ENCODE measurements at regions not wholly inside any gene's neighbourhood (a gene's known extent, or its start where the extent isn't known, plus 50 kb on each side); places are given as distances from the start of the nearest gene placed in this dataset.

- no peaks in the 10 kb centered on the region for H3K9me3 Mint-ChIP-seq (ENCODE audit: insufficient read depth)
- ATAC-seq (no peak), DNase-seq (no peak)
- H3K4me3 Mint-ChIP-seq, result no peak overlapping the region
- ChIA-PET CTCF (interaction anchor here (0.9 to 4.0 kb wide), 2 partner anchors 137 to 157 kb away, joined by 3 to 27 read pairs; no protein-coding TSS in a partner anchor), POLR2A (no interaction called here)
- H3K36me3 Mint-ChIP-seq (ENCODE audit: low read depth), result no peaks in the 10 kb centered on the region
- peaks cover 5% of the 10 kb centered on the region for H3K27me3 Mint-ChIP-seq (ENCODE audit: low read depth)
- H3K27ac Mint-ChIP-seq, result no peak overlapping the region
- H3K4me1 Mint-ChIP-seq (ENCODE audit: low read depth), result no peaks in the 10 kb centered on the region
Observed at GRCh38 chr4:74534121-74534520, 89.2 kb downstream of the AREG start.

- ATAC-seq, result no peak
- CTCF ChIA-PET, result no interaction called here
- no peak overlapping the region for H3K27ac Mint-ChIP-seq
Observed at GRCh38 chr4:74534936-74535335, 90.0 kb downstream of the AREG start.

GRCh38 chr4:74535512-74535911 lies 90.6 kb downstream of the AREG start:
- ChIA-PET CTCF (no interaction called here), POLR2A (no interaction called here)
- ATAC-seq (no peak), DNase-seq (no peak)
- Mint-ChIP-seq H3K27me3 (ENCODE audit: low read depth) (peaks cover 5% of the 10 kb centered on the region), H3K9me3 (ENCODE audit: insufficient read depth) (no peaks in the 10 kb centered on the region), H3K36me3 (ENCODE audit: low read depth) (no peaks in the 10 kb centered on the region), H3K27ac (no peak overlapping the region), H3K4me1 (ENCODE audit: low read depth) (no peaks in the 10 kb centered on the region), H3K4me3 (no peak overlapping the region)

More at GRCh38 chr4:74534936-74535335, 90.0 kb downstream of the AREG start:
- DNase-seq, result no peak
- no peaks in the 10 kb centered on the region for H3K4me1 Mint-ChIP-seq (ENCODE audit: low read depth)
- no peaks in the 10 kb centered on the region for H3K36me3 Mint-ChIP-seq (ENCODE audit: low read depth)
- H3K4me3 Mint-ChIP-seq, result no peak overlapping the region
- no peaks in the 10 kb centered on the region for H3K9me3 Mint-ChIP-seq (ENCODE audit: insufficient read depth)
- POLR2A ChIA-PET, result no interaction called here
- peaks cover 5% of the 10 kb centered on the region for H3K27me3 Mint-ChIP-seq (ENCODE audit: low read depth)

GRCh38 chr4:74536557-74536956 lies 91.6 kb downstream of the AREG start:
- ChIA-PET CTCF (no interaction called here), POLR2A (no interaction called here)
- H3K4me1 Mint-ChIP-seq (ENCODE audit: low read depth), result no peaks in the 10 kb centered on the region
- DNase-seq (no peak), ATAC-seq (no peak)
- H3K9me3 Mint-ChIP-seq (ENCODE audit: insufficient read depth), result no peaks in the 10 kb centered on the region
- no peaks in the 10 kb centered on the region for H3K36me3 Mint-ChIP-seq (ENCODE audit: low read depth)
- peaks cover 5% of the 10 kb centered on the region for H3K27me3 Mint-ChIP-seq (ENCODE audit: low read depth)
- H3K4me3 Mint-ChIP-seq, result no peak overlapping the region
- no peak overlapping the region for H3K27ac Mint-ChIP-seq

GRCh38 chr4:74537459-74537858 lies 92.5 kb downstream of the AREG start:
- no peak for ATAC-seq
- DNase-seq, result no peak
- H3K9me3 Mint-ChIP-seq (ENCODE audit: insufficient read depth), result no peaks in the 10 kb centered on the region
- CTCF ChIA-PET, result interaction anchor here (2.7 kb wide), 1 partner anchor 134 kb away, joined by 8 read pairs; no protein-coding TSS in a partner anchor
- H3K4me1 Mint-ChIP-seq (ENCODE audit: low read depth), result no peaks in the 10 kb centered on the region
- no peak overlapping the region for H3K27ac Mint-ChIP-seq
- H3K27me3 Mint-ChIP-seq (ENCODE audit: low read depth), result peaks cover 5% of the 10 kb centered on the region
- no peak overlapping the region for H3K4me3 Mint-ChIP-seq
- H3K36me3 Mint-ChIP-seq (ENCODE audit: low read depth), result no peaks in the 10 kb centered on the region
- POLR2A ChIA-PET, result no interaction called here

- DNase-seq, result no peak
- Mint-ChIP-seq H3K4me1 (ENCODE audit: low read depth) (peaks cover 5% of the 10 kb centered on the region), H3K27ac (no peak overlapping the region), H3K9me3 (ENCODE audit: insufficient read depth) (no peaks in the 10 kb centered on the region), H3K27me3 (ENCODE audit: low read depth) (peaks cover 5% of the 10 kb centered on the region), H3K4me3 (no peak overlapping the region), H3K36me3 (ENCODE audit: low read depth) (no peaks in the 10 kb centered on the region)
- ChIA-PET POLR2A (no interaction called here), CTCF (interaction anchor here (2.7 kb wide), 1 partner anchor 132 kb away, joined by 8 read pairs; no protein-coding TSS in a partner anchor)
- no peak for ATAC-seq
Observed at GRCh38 chr4:74539044-74539790, 94.3 kb downstream of the AREG start.

- POLR2A ChIA-PET, result no interaction called here
- no peak for DNase-seq
Observed at GRCh38 chr4:74540193-74540592, 95.3 kb downstream of the AREG start.

GRCh38 chr4:74541667-74542066 lies 96.7 kb downstream of the AREG start:
- Mint-ChIP-seq H3K4me1 (ENCODE audit: low read depth) (peaks cover 5% of the 10 kb centered on the region), H3K36me3 (ENCODE audit: low read depth) (no peaks in the 10 kb centered on the region), H3K4me3 (no peak overlapping the region), H3K9me3 (ENCODE audit: insufficient read depth) (no peaks in the 10 kb centered on the region), H3K27me3 (ENCODE audit: low read depth) (peaks cover 5% of the 10 kb centered on the region), H3K27ac (no peak overlapping the region)
- ATAC-seq (no peak), DNase-seq (no peak)
- ChIA-PET CTCF (interaction anchor here (1.8 kb wide), 1 partner anchor 10 kb away, joined by 5 read pairs; no protein-coding TSS in a partner anchor), POLR2A (no interaction called here)

More at GRCh38 chr4:74540193-74540592, 95.3 kb downstream of the AREG start:
- CTCF ChIA-PET, result interaction anchor here (1.8 kb wide), 1 partner anchor 8 kb away, joined by 5 read pairs; no protein-coding TSS in a partner anchor
- Mint-ChIP-seq H3K9me3 (ENCODE audit: insufficient read depth) (no peaks in the 10 kb centered on the region), H3K27me3 (ENCODE audit: low read depth) (peaks cover 5% of the 10 kb centered on the region), H3K4me1 (ENCODE audit: low read depth) (peaks cover 5% of the 10 kb centered on the region), H3K36me3 (ENCODE audit: low read depth) (no peaks in the 10 kb centered on the region), H3K27ac (no peak overlapping the region), H3K4me3 (no peak overlapping the region)
- ATAC-seq, result no peak

- ChIA-PET CTCF (interaction anchor here (1.7 kb wide), 1 partner anchor 11 kb away, joined by 7 read pairs; no protein-coding TSS in a partner anchor), POLR2A (no interaction called here)
- Mint-ChIP-seq H3K4me1 (ENCODE audit: low read depth) (peaks cover 5% of the 10 kb centered on the region), H3K27me3 (ENCODE audit: low read depth) (no peaks in the 10 kb centered on the region), H3K27ac (no peak overlapping the region), H3K9me3 (ENCODE audit: insufficient read depth) (no peaks in the 10 kb centered on the region), H3K36me3 (ENCODE audit: low read depth) (no peaks in the 10 kb centered on the region), H3K4me3 (no peak overlapping the region)
- no peak for ATAC-seq
- no peak for DNase-seq
Observed at GRCh38 chr4:74543231-74543781, 98.4 kb downstream of the AREG start.

- ATAC-seq, result no peak
Observed at GRCh38 chr4:74543983-74544382, 99.0 kb downstream of the AREG start.

GRCh38 chr4:74544655-74545361 lies 99.9 kb downstream of the AREG start:
- Mint-ChIP-seq H3K9me3 (ENCODE audit: insufficient read depth) (no peaks in the 10 kb centered on the region), H3K27ac (no peak overlapping the region), H3K36me3 (ENCODE audit: low read depth) (no peaks in the 10 kb centered on the region), H3K27me3 (ENCODE audit: low read depth) (no peaks in the 10 kb centered on the region), H3K4me1 (ENCODE audit: low read depth) (peaks cover 5% of the 10 kb centered on the region), H3K4me3 (no peak overlapping the region)
- DNase-seq, result no peak
- POLR2A ChIA-PET, result no interaction called here
- no peak for ATAC-seq
- CTCF ChIA-PET, result interaction anchor here (1.0 to 1.7 kb wide), 2 partner anchors 12 to 78 kb away, joined by 4 to 7 read pairs; no protein-coding TSS in a partner anchor

More at GRCh38 chr4:74543983-74544382, 99.0 kb downstream of the AREG start:
- no peaks in the 10 kb centered on the region for H3K36me3 Mint-ChIP-seq (ENCODE audit: low read depth)
- H3K4me1 Mint-ChIP-seq (ENCODE audit: low read depth), result peaks cover 5% of the 10 kb centered on the region
- H3K4me3 Mint-ChIP-seq, result no peak overlapping the region
- no peak overlapping the region for H3K27ac Mint-ChIP-seq
- POLR2A ChIA-PET, result no interaction called here
- DNase-seq, result no peak
- CTCF ChIA-PET, result interaction anchor here (1.0 to 1.7 kb wide), 2 partner anchors 12 to 78 kb away, joined by 4 to 7 read pairs; no protein-coding TSS in a partner anchor
- no peaks in the 10 kb centered on the region for H3K9me3 Mint-ChIP-seq (ENCODE audit: insufficient read depth)
- H3K27me3 Mint-ChIP-seq (ENCODE audit: low read depth), result no peaks in the 10 kb centered on the region

- no peak for ATAC-seq
- ChIA-PET POLR2A (no interaction called here), CTCF (interaction anchor here (1.7 kb wide), 1 partner anchor 13 kb away, joined by 7 read pairs; no protein-coding TSS in a partner anchor)
- H3K4me1 Mint-ChIP-seq (ENCODE audit: low read depth), result peaks cover 5% of the 10 kb centered on the region
- no peaks in the 10 kb centered on the region for H3K36me3 Mint-ChIP-seq (ENCODE audit: low read depth)
- DNase-seq, result no peak
- H3K27me3 Mint-ChIP-seq (ENCODE audit: low read depth), result no peaks in the 10 kb centered on the region
- H3K9me3 Mint-ChIP-seq (ENCODE audit: insufficient read depth), result no peaks in the 10 kb centered on the region
- no peak overlapping the region for H3K27ac Mint-ChIP-seq
- H3K4me3 Mint-ChIP-seq, result no peak overlapping the region
Observed at GRCh38 chr4:74545448-74545847, 100.5 kb downstream of the AREG start.
